Suprapubic skin (tissue), 4 donors: ENCODE measurements at regions not wholly inside any gene's neighbourhood (a gene's known extent, or its start where the extent isn't known, plus 50 kb on each side); places are given as distances from the start of the nearest gene placed in this dataset.

ENCODE experiments used
- DNase-seq, 2 donors: peaks; one replicate each; pipeline ENCODE4 v3.0.0-alpha.2; 2019; ENCODE audit warnings: low spot score in 2 of 2
- H3K27ac ChIP-seq: fragments of 200-600 bp; sonication (generic); one replicate; pipeline ENCODE4 v1.5.1; 2019
- H3K27me3 ChIP-seq: fragments of 200-600 bp; sonication (generic); one replicate; pipeline ENCODE4 v1.5.1; 2019
- H3K36me3 ChIP-seq: fragments of 200-600 bp; sonication (generic); one replicate; pipeline ENCODE4 v1.5.1; 2019
- H3K4me1 ChIP-seq: fragments of 200-600 bp; sonication (generic); one replicate; pipeline ENCODE4 v1.5.1; 2019
- H3K4me3 ChIP-seq: fragments of 200-600 bp; sonication (generic); one replicate; pipeline ENCODE4 v1.5.1; 2019; ENCODE audit warnings: mild to moderate bottlenecking
- H3K9me3 ChIP-seq: fragments of 200-600 bp; sonication (generic); one replicate; pipeline ENCODE4 v1.5.1; 2019
- EP300 ChIP-seq: sonication (generic); formaldehyde crosslinking; IDR thresholded peaks from one replicate; pipeline ENCODE4 v1.6.1; 2017; ENCODE audit warnings: antibody characterized with exemption
- POLR2A ChIP-seq, 2 donors: fragments of 450-650 bp; IDR thresholded peaks; one replicate each; pipeline ENCODE4 v1.6.1; 2017; ENCODE audit warnings: antibody characterized with exemption in 2 of 2, mild to moderate bottlenecking in 2 of 2, moderate library complexity in 2 of 2
- POLR2AphosphoS5 ChIP-seq, 3 donors: sonication (generic); formaldehyde crosslinking; IDR thresholded peaks; one replicate each; pipeline ENCODE4 v1.6.1; 2017; ENCODE audit warnings: antibody characterized with exemption in 3 of 3
- WGBS: methylation state at CpG from one replicate; pipeline ENCODE4 v1.1.5; 2018; 5-methylcytosine and 5-hydroxymethylcytosine counted together
- TF ChIP-seq, protein P1 (sequence below), 2 donors: fragments of 200-600 bp in 1 of 2; fragments of 450-650 bp in 1 of 2; sonication (generic) in 1 of 2; IDR thresholded peaks; one replicate each; pipeline ENCODE4 v1.5.1; 2016 to 2019; ENCODE audit warnings: antibody characterized with exemption in 2 of 2, mild to moderate bottlenecking in 1 of 2, moderate library complexity in 1 of 2

- no peaks in the 10 kb centered on the region for H3K4me1 ChIP-seq
- H3K36me3 ChIP-seq = no peaks in the 10 kb centered on the region
- no peak overlapping the region for H3K4me3 ChIP-seq
- 72% methylated on average over 1 of the region's 1 CpG for WGBS
- no peak overlapping the region for H3K27ac ChIP-seq
- DNase-seq = no peak
- H3K9me3 ChIP-seq = no peaks in the 10 kb centered on the region
- H3K27me3 ChIP-seq = no peaks in the 10 kb centered on the region
- TF ChIP-seq, protein P1, sequence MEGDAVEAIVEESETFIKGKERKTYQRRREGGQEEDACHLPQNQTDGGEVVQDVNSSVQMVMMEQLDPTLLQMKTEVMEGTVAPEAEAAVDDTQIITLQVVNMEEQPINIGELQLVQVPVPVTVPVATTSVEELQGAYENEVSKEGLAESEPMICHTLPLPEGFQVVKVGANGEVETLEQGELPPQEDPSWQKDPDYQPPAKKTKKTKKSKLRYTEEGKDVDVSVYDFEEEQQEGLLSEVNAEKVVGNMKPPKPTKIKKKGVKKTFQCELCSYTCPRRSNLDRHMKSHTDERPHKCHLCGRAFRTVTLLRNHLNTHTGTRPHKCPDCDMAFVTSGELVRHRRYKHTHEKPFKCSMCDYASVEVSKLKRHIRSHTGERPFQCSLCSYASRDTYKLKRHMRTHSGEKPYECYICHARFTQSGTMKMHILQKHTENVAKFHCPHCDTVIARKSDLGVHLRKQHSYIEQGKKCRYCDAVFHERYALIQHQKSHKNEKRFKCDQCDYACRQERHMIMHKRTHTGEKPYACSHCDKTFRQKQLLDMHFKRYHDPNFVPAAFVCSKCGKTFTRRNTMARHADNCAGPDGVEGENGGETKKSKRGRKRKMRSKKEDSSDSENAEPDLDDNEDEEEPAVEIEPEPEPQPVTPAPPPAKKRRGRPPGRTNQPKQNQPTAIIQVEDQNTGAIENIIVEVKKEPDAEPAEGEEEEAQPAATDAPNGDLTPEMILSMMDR (IDR thresholded peaks at IDR 0.05) = no peak
- TF ChIP-seq POLR2AphosphoS5 (IDR thresholded peaks at IDR 0.05) = no peak
- TF ChIP-seq EP300 = no peak
- no peak for TF ChIP-seq POLR2A (IDR thresholded peaks at IDR 0.05)
Measured at GRCh38 chr12:34190054-34190453, 167.8 kb downstream of the ALG10 start.

DNA sequence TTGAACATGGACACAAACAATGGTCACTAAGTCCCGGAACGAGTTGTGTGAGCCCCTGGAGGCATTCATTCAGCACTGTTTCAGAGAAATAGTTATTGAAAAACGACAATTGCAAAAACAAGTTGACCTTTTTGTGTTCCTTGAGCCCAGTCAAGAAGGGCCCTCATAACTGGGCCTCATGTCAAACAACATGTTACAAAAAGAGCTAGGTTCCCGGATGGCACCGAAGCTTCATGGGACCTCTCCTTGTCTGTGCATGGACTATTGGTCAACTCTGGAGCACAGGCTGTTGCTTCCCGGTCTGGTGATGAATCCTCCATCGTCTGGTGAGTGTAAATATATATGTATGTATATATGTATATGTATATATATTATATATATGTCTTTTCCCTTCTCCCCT is 176.6 kb downstream of the ALG10 start:
- WGBS = 62% methylated on average over 7 of the region's 7 CpGs
- no peaks in the 10 kb centered on the region for H3K36me3 ChIP-seq
- H3K27me3 ChIP-seq = no peaks in the 10 kb centered on the region
- no peak for DNase-seq
- H3K9me3 ChIP-seq = no peaks in the 10 kb centered on the region
- no peaks in the 10 kb centered on the region for H3K4me1 ChIP-seq
- TF ChIP-seq, protein P1 (IDR thresholded peaks at IDR 0.05) = no peak
- no peak for TF ChIP-seq POLR2A (IDR thresholded peaks at IDR 0.05)
- no peak overlapping the region for H3K27ac ChIP-seq
- H3K4me3 ChIP-seq = no peak overlapping the region

- H3K9me3 ChIP-seq = no peaks in the 10 kb centered on the region
- WGBS = 81% methylated on average over 22 of the region's 27 CpGs
Measured at GRCh38 chr12:34203866-34204620, 181.7 kb downstream of the ALG10 start.

DNA sequence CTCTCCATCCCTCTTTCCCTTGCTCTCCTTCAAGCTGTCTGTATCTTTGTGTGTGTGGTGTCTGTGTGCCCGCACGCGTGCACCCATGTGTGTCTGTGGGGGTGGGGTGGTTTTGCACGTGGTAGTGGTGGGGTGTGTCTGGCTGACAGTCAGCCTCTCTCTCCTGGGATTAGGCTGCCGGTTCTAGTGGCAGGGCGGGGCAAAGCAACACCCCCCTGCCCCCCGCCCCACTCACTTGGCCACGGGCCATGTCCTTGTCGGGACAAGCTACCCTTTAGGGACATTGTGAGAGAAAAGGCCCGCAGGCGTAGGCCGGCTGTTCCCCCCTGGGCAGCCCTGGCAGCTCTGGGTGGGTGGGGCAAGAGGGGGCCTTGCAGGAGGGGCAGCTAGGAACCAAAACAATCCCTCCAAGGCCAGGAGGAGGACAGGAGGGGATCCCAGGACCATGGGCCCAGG is 182.6 kb downstream of the ALG10 start:
- Histone ChIP-seq H3K36me3 (no peaks in the 10 kb centered on the region), H3K27me3 (no peaks in the 10 kb centered on the region), H3K4me1 (no peaks in the 10 kb centered on the region), H3K9me3 (no peaks in the 10 kb centered on the region), H3K27ac (no peak overlapping the region), H3K4me3 (no peak overlapping the region)
- no peak for TF ChIP-seq POLR2A (IDR thresholded peaks at IDR 0.05)
- no peak for TF ChIP-seq POLR2AphosphoS5 (IDR thresholded peaks at IDR 0.05)
- TF ChIP-seq EP300 = no peak
- TF ChIP-seq, protein P1 (IDR thresholded peaks at IDR 0.05) = no peak
- DNase-seq = no peak
- WGBS = 92% methylated on average over 7 of the region's 12 CpGs

More at GRCh38 chr12:34203866-34204620, 181.7 kb downstream of the ALG10 start:
- no peak overlapping the region for H3K27ac ChIP-seq
- DNase-seq = no peak
- TF ChIP-seq, protein P1 (IDR thresholded peaks at IDR 0.05) = no peak
- no peak overlapping the region for H3K4me3 ChIP-seq
- H3K27me3 ChIP-seq = no peaks in the 10 kb centered on the region
- no peaks in the 10 kb centered on the region for H3K36me3 ChIP-seq
- H3K4me1 ChIP-seq = no peaks in the 10 kb centered on the region

GRCh38 chr12:34205401-34205800 is 183.1 kb downstream of the ALG10 start:
- H3K4me1 ChIP-seq = no peaks in the 10 kb centered on the region
- H3K36me3 ChIP-seq = no peaks in the 10 kb centered on the region
- no peak for TF ChIP-seq EP300
- TF ChIP-seq POLR2A (IDR thresholded peaks at IDR 0.05) = no peak
- TF ChIP-seq, protein P1 (IDR thresholded peaks at IDR 0.05) = no peak
- TF ChIP-seq POLR2AphosphoS5 (IDR thresholded peaks at IDR 0.05) = no peak
- H3K27ac ChIP-seq = no peak overlapping the region
- WGBS = 89% methylated on average over 24 of the region's 24 CpGs
- H3K4me3 ChIP-seq = no peak overlapping the region
- H3K9me3 ChIP-seq = no peaks in the 10 kb centered on the region
- peak in 1 of 2 donors; percentile 70 for DNase-seq
- H3K27me3 ChIP-seq = no peaks in the 10 kb centered on the region
